ENCODE measurements at regions not wholly inside any gene's neighbourhood (a gene's known extent, or its start where the extent isn't known, plus 50 kb on each side); places are given as distances from the start of the nearest gene placed in this dataset.
A peak's percentile ranks its signal among the peaks of the same experiment; 100 is the strongest.

DNA sequence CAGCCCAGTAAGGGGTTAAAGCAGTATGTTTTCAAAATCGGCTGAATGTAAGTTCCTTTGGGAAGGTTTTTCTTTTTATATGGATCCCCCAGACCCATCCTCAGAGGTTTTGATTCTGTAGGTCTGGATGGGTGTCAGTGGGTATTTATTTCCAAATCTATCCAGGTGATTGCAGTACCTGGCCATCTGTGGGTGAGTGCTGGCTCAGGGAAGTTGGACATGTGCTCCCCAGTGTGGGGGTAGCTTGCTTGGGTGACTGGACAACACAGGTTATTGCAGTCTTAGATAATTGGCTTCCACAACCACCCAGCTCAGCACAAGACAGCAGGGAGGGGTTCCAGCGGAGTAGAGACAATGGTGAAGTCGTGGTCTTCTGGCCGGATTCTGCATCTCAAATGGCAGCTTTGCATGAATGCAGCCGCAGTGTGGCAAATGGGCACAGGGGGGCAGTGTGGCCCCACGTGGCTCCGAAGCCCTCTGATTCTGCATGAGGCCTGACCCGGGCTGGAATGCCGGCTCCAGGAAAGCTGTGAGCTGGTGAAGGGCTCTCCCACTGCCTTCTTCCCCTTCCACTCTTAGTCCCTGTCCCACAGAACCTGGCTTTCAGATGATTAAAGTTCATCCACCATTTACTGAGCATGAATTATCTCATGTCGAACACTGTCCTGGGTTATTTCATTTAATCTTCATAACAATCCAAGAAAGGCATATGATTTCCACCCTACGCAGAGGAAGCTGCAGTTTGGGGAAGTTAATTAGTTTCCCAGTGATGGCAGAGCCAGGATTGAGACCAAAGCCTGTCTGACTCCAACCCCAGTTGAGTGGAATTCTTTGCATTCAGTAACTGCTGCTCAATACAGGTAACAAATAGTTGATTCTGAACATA lies 64.5 kb upstream of the SYPL1 start (continued):
- TF ChIP-seq, protein P1, sequence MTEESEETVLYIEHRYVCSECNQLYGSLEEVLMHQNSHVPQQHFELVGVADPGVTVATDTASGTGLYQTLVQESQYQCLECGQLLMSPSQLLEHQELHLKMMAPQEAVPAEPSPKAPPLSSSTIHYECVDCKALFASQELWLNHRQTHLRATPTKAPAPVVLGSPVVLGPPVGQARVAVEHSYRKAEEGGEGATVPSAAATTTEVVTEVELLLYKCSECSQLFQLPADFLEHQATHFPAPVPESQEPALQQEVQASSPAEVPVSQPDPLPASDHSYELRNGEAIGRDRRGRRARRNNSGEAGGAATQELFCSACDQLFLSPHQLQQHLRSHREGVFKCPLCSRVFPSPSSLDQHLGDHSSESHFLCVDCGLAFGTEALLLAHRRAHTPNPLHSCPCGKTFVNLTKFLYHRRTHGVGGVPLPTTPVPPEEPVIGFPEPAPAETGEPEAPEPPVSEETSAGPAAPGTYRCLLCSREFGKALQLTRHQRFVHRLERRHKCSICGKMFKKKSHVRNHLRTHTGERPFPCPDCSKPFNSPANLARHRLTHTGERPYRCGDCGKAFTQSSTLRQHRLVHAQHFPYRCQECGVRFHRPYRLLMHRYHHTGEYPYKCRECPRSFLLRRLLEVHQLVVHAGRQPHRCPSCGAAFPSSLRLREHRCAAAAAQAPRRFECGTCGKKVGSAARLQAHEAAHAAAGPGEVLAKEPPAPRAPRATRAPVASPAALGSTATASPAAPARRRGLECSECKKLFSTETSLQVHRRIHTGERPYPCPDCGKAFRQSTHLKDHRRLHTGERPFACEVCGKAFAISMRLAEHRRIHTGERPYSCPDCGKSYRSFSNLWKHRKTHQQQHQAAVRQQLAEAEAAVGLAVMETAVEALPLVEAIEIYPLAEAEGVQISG (CRISPR knock-in tag; IDR thresholded peaks at IDR 0.05), result 0 out of 2 replicates have a peak, but pooled peaks have one; percentile 25
- TF ChIP-seq ZNF44 (CRISPR knock-in tag; IDR thresholded peaks at IDR 0.05), result no peak
- no peak for TF ChIP-seq ZNF354B (CRISPR knock-in tag; IDR thresholded peaks at IDR 0.05)
- TF ChIP-seq JUND (CRISPR knock-in tag; IDR thresholded peaks at IDR 0.05), result no peak
- TF ChIP-seq ZNF274 (CRISPR knock-in tag; IDR thresholded peaks at IDR 0.05), result peak; percentile 75; the same call in 1 of the 2 replicates
- TF ChIP-seq KDM2A (CRISPR knock-in tag; IDR thresholded peaks at IDR 0.05; ENCODE audit: borderline replicate concordance, low read depth), result peak; percentile 54; the same call in 1 of the 2 replicates
- no peak for TF ChIP-seq ZNF703 (CRISPR knock-in tag; IDR thresholded peaks at IDR 0.05; ENCODE audit: borderline replicate concordance)
- TF ChIP-seq BCL6 (CRISPR knock-in tag; IDR thresholded peaks at IDR 0.05), result no peak
- TF ChIP-seq POGZ (CRISPR knock-in tag; IDR thresholded peaks at IDR 0.05), result no peak
- TF ChIP-seq, protein P2, sequence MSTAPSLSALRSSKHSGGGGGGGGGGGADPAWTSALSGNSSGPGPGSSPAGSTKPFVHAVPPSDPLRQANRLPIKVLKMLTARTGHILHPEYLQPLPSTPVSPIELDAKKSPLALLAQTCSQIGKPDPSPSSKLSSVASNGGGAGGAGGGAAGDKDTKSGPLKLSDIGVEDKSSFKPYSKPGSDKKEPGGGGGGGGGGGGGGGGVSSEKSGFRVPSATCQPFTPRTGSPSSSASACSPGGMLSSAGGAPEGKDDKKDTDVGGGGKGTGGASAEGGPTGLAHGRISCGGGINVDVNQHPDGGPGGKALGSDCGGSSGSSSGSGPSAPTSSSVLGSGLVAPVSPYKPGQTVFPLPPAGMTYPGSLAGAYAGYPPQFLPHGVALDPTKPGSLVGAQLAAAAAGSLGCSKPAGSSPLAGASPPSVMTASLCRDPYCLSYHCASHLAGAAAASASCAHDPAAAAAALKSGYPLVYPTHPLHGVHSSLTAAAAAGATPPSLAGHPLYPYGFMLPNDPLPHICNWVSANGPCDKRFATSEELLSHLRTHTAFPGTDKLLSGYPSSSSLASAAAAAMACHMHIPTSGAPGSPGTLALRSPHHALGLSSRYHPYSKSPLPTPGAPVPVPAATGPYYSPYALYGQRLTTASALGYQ (CRISPR knock-in tag; IDR thresholded peaks at IDR 0.05), result no peak
- peak; percentile 86 for TF ChIP-seq TEAD3 (CRISPR knock-in tag; optimal IDR thresholded peaks at IDR 0.05; ENCODE audit: borderline replicate concordance)
- no peak for TF ChIP-seq ZNF546 (CRISPR knock-in tag; conservative IDR thresholded peaks at IDR 0.05)
- 0 out of 2 replicates have a peak, but pooled peaks have one; percentile 47 for TF ChIP-seq MIXL1 (CRISPR knock-in tag; IDR thresholded peaks at IDR 0.05)
- TF ChIP-seq, protein P3, sequence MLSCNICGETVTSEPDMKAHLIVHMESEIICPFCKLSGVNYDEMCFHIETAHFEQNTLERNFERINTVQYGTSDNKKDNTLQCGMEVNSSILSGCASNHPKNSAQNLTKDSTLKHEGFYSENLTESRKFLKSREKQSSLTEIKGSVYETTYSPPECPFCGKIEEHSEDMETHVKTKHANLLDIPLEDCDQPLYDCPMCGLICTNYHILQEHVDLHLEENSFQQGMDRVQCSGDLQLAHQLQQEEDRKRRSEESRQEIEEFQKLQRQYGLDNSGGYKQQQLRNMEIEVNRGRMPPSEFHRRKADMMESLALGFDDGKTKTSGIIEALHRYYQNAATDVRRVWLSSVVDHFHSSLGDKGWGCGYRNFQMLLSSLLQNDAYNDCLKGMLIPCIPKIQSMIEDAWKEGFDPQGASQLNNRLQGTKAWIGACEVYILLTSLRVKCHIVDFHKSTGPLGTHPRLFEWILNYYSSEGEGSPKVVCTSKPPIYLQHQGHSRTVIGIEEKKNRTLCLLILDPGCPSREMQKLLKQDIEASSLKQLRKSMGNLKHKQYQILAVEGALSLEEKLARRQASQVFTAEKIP (CRISPR knock-in tag; IDR thresholded peaks at IDR 0.05; ENCODE audit: borderline replicate concordance), result no peak
- peak; percentile 99 for TF ChIP-seq STAG1 (CRISPR knock-in tag; IDR thresholded peaks at IDR 0.05)
- peak; percentile 40 for TF ChIP-seq YY1 (IDR thresholded peaks at IDR 0.05; ENCODE audit: insufficient read depth, insufficient replicate concordance, low read depth, low read length)
- TF ChIP-seq HNF4G (IDR thresholded peaks at IDR 0.05; ENCODE audit: borderline replicate concordance, low read depth, low read length), result no peak
- no peak for TF ChIP-seq HNF4G (CRISPR knock-in tag; IDR thresholded peaks at IDR 0.05; ENCODE audit: borderline replicate concordance, low read depth)
- no peak for TF ChIP-seq KDM4B (CRISPR knock-in tag; IDR thresholded peaks at IDR 0.05)
- peak; percentile 56; the same call in 1 of the 2 replicates for TF ChIP-seq SALL1 (CRISPR knock-in tag; IDR thresholded peaks at IDR 0.05)
- TF ChIP-seq TCF7 (IDR thresholded peaks at IDR 0.05; ENCODE audit: low read depth), result no peak
- TF ChIP-seq ZNF614 (CRISPR knock-in tag; IDR thresholded peaks at IDR 0.05; ENCODE audit: borderline replicate concordance), result no peak
- TF ChIP-seq NR3C1 (CRISPR knock-in tag; IDR thresholded peaks at IDR 0.05), result no peak
- no peak for TF ChIP-seq NFIB (CRISPR knock-in tag; IDR thresholded peaks at IDR 0.05; ENCODE audit: borderline replicate concordance)
- TF ChIP-seq STAT5B (CRISPR knock-in tag; IDR thresholded peaks at IDR 0.05), result no peak
- peak; percentile 95 for TF ChIP-seq RAD21 (CRISPR knock-in tag; IDR thresholded peaks at IDR 0.05)

Data from HepG2 (cell line).